GM12878 (cell line): ENCODE measurements at regions not wholly inside any gene's neighbourhood (a gene's known extent, or its start where the extent isn't known, plus 50 kb on each side); places are given as distances from the start of the nearest gene placed in this dataset.
A peak's percentile ranks its signal among the peaks of the same experiment; 100 is the strongest.

Experiments
- ASH2L ChIP-seq: fragments of 300-600, 200-600 bp; sonication (generic); IDR thresholded peaks from 2 replicates; pipeline ENCODE4 v1.6.1; 2017; ENCODE audit warnings: low read depth, mild to moderate bottlenecking, borderline replicate concordance
- ATF7 ChIP-seq: fragments of 450-650 bp; IDR thresholded peaks from 2 replicates; pipeline ENCODE4 v1.6.1; 2016; ENCODE audit warnings: low read depth, mild to moderate bottlenecking
- DPF2 ChIP-seq: fragments of 450-650 bp; IDR thresholded peaks from 2 replicates; pipeline ENCODE4 v1.6.1; 2017; ENCODE audit warnings: mild to moderate bottlenecking
- EP300 ChIP-seq, 2 experiments: fragments of 150-350 bp in 1 of 2; IDR thresholded peaks; 2 replicates each; pipeline ENCODE4 v1.6.1; 2011 to 2012; ENCODE audit warnings: low read depth in 2 of 2, low read length in 2 of 2, borderline replicate concordance in 1 of 2, improper control_type of control experiment in 1 of 2, inconsistent platforms in 1 of 2; ENCODE audit not compliant: control insufficient read depth in 1 of 2
- EZH2 ChIP-seq: IDR thresholded peaks from 2 replicates; pipeline ENCODE4 v1.6.1; 2012; ENCODE audit warnings: low read depth, mild to moderate bottlenecking, control low read depth, inconsistent platforms, low read length, borderline replicate concordance; ENCODE audit not compliant: control insufficient read depth
- IRF4 ChIP-seq: IDR thresholded peaks from 2 replicates; pipeline ENCODE4 v1.6.1; 2011; ENCODE audit warnings: low read depth, low read length
- KDM1A ChIP-seq: fragments of 200-600 bp; sonication (generic); IDR thresholded peaks from 2 replicates; pipeline ENCODE4 v1.6.1; 2016; ENCODE audit warnings: borderline replicate concordance
- MTA2 ChIP-seq: fragments of 450-650 bp; IDR thresholded peaks from 2 replicates; pipeline ENCODE4 v1.6.1; 2016; ENCODE audit warnings: low read depth, mild to moderate bottlenecking, moderate library complexity
- NFYA ChIP-seq: IDR thresholded peaks from 2 replicates; pipeline ENCODE4 v1.6.1; 2011; ENCODE audit warnings: low read depth, mild to moderate bottlenecking, low read length, improper control_type of control experiment, borderline replicate concordance
- NR2F1 ChIP-seq: fragments of 450-650 bp; conservative IDR thresholded peaks from 2 replicates; pipeline ENCODE4 v1.6.1; 2017; ENCODE audit warnings: mild to moderate bottlenecking
- POU2F2 ChIP-seq: IDR thresholded peaks from 3 replicates; pipeline ENCODE4 v1.6.1; 2011; ENCODE audit warnings: low read depth, mild to moderate bottlenecking, low read length, borderline replicate concordance
- RELB ChIP-seq: fragments of 450-650 bp; IDR thresholded peaks from 2 replicates; pipeline ENCODE4 v1.6.1; 2017; ENCODE audit warnings: low read depth, mild to moderate bottlenecking, moderate library complexity
- REST ChIP-seq: IDR thresholded peaks from 2 replicates; pipeline ENCODE4 v1.6.1; 2012; ENCODE audit warnings: mild to moderate bottlenecking, low read depth, low read length
- TCF3 ChIP-seq: IDR thresholded peaks from 2 replicates; pipeline ENCODE4 v1.6.1; 2012; ENCODE audit warnings: low read depth, mild to moderate bottlenecking, low read length, borderline replicate concordance; ENCODE audit not compliant: insufficient read depth
- ZBTB33 ChIP-seq: fragments of 450-650 bp; IDR thresholded peaks from 2 replicates; pipeline ENCODE4 v1.6.1; 2017; ENCODE audit warnings: mild to moderate bottlenecking
- ZNF384 ChIP-seq: IDR thresholded peaks from 2 replicates; pipeline ENCODE4 v1.6.1; 2012; ENCODE audit warnings: low read depth, mild to moderate bottlenecking, low read length, improper control_type of control experiment, borderline replicate concordance
- ZNF592 ChIP-seq: fragments of 450-650 bp; IDR thresholded peaks from 2 replicates; pipeline ENCODE4 v1.6.1; 2017; ENCODE audit warnings: mild to moderate bottlenecking, moderate library complexity

- TF ChIP-seq ZBTB33 (no peak), NR2F1 (peak; percentile 83), EZH2 (no peak), RELB (peak; percentile 78), TCF3 (no peak), NFYA (no peak), POU2F2 (no peak), KDM1A (no peak), MTA2 (peak; percentile 95), ZNF384 (no peak), EP300 (IDR thresholded peaks at IDR 0.05; ENCODE audit: borderline replicate concordance in 1 of 2, control insufficient read depth in 1 of 2, low read depth in 2 of 2, low read length in 2 of 2) (peak; percentile 64 to 68; a peak in 2 of 4 replicates), IRF4 (no peak), DPF2 (peak; percentile 68; the same call in 1 of the 2 replicates), ATF7 (peak; percentile 74), REST (no peak), ASH2L (no peak), ZNF592 (no peak)
Measured at GRCh38 chr1:228849011-228849541, 113.8 kb downstream of the RHOU start (continued).
